ENCODE measurements at regions not wholly inside any gene's neighbourhood (a gene's known extent, or its start where the extent isn't known, plus 50 kb on each side); places are given as distances from the start of the nearest gene placed in this dataset.

DNA sequence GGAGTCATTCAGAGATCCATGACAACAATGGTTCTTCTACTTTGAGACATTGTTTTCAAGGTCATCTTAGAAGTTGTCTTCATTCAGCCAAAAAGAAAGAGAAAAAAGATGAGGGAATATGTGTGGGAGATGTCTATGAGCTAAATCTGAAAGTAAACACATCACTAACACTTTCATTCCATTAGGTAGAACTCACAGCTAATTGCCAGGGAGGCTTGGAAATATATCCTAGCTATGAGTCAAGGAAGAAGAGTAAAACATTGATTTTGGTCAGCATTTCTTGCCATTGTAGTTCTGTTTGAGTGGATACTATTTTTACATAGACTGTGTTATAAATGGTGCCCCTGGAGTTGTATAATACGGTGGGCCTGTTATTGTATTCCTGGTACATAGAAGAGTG, 316.4 kb upstream of the MYOCD start:
- H3K9me3 ChIP-seq (ENCODE audit: control insufficient read depth, low read depth, low read length) = no peaks in the 10 kb centered on the region
- DNase-seq (ENCODE audit: low read depth, low spot score) (no peak), FAIRE-seq (no peak)
- H3K4me1 ChIP-seq (ENCODE audit: control insufficient read depth, extremely low read depth, insufficient read depth, low read length) = no peaks in the 10 kb centered on the region
- H3K9ac ChIP-seq (ENCODE audit: control insufficient read depth, extremely low read depth, insufficient read depth, low read length) = no peak overlapping the region
- dilution Hi-C loops (cut with MboI; ENCODE audit: extremely low pct_ligation_motif_present, low sequenced_read_pairs) = no loop called here
- H3K4me2 ChIP-seq (ENCODE audit: control insufficient read depth, extremely low read depth, insufficient read depth, low read depth, low read length) = no peak overlapping the region
- no peak overlapping the region for H3K27ac ChIP-seq (ENCODE audit: control insufficient read depth, insufficient read depth, low read length)
- H3K79me2 ChIP-seq (ENCODE audit: control insufficient read depth, insufficient read depth, low read length) = no peaks in the 10 kb centered on the region
- H2AFZ ChIP-seq (ENCODE audit: control insufficient read depth, low read length) = no peak overlapping the region
- no peaks in the 10 kb centered on the region for H3K27me3 ChIP-seq (ENCODE audit: control insufficient read depth, extremely low read depth, insufficient read depth, low read length)
- no peaks in the 10 kb centered on the region for H3K9me1 ChIP-seq (ENCODE audit: control insufficient read depth, extremely low read depth, insufficient read depth, low read length)
- TF ChIP-seq, protein P1, sequence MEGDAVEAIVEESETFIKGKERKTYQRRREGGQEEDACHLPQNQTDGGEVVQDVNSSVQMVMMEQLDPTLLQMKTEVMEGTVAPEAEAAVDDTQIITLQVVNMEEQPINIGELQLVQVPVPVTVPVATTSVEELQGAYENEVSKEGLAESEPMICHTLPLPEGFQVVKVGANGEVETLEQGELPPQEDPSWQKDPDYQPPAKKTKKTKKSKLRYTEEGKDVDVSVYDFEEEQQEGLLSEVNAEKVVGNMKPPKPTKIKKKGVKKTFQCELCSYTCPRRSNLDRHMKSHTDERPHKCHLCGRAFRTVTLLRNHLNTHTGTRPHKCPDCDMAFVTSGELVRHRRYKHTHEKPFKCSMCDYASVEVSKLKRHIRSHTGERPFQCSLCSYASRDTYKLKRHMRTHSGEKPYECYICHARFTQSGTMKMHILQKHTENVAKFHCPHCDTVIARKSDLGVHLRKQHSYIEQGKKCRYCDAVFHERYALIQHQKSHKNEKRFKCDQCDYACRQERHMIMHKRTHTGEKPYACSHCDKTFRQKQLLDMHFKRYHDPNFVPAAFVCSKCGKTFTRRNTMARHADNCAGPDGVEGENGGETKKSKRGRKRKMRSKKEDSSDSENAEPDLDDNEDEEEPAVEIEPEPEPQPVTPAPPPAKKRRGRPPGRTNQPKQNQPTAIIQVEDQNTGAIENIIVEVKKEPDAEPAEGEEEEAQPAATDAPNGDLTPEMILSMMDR (optimal IDR thresholded peaks at IDR 0.05 in 1 of 3, IDR thresholded peaks at IDR 0.05 in 1 of 3, conservative IDR thresholded peaks at IDR 0.05 in 1 of 3; ENCODE audit: extremely low read depth in 1 of 3, insufficient read depth in 2 of 3, low read length in 3 of 3) = no peak
- no peak for TF ChIP-seq EZH2 (IDR thresholded peaks at IDR 0.05; ENCODE audit: low read length)
- no peaks in the 10 kb centered on the region for H4K20me1 ChIP-seq (ENCODE audit: control insufficient read depth, extremely low read depth, insufficient read depth, low read length)
- no peak overlapping the region for H3K4me3 ChIP-seq (ENCODE audit: control insufficient read depth in 2 of 3, extremely low read depth in 1 of 3, insufficient read depth in 2 of 3, low read depth in 1 of 3, low read length in 3 of 3)
- no peaks in the 10 kb centered on the region for H3K36me3 ChIP-seq (ENCODE audit: control insufficient read depth in 2 of 2, extremely low read depth in 1 of 2, insufficient read depth in 2 of 2, low read length in 2 of 2)

DNA sequence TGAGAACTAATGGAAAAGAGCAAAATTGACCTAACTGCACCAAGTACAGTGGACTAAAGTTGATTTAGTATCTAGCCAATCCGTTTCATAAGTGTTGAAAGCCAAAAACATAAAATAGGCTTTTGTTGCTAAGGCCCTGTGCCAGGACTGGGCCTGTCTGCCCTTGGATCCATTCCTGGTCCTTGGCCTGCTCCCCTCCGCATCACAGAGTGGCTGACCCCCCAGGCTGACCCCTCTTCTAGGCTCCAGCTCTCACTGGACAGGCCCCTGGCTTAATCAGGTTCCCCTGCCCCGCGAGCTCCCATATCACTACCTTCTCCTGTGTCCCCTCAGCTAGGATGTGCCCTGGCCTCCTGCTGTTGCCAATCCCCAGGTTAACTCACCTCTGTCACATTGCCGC, 313.6 kb upstream of the MYOCD start:
- dilution Hi-C loops (cut with MboI; ENCODE audit: extremely low pct_ligation_motif_present, low sequenced_read_pairs) = no loop called here
- no peaks in the 10 kb centered on the region for H4K20me1 ChIP-seq (ENCODE audit: control insufficient read depth, extremely low read depth, insufficient read depth, low read length)
- H3K4me1 ChIP-seq (ENCODE audit: control insufficient read depth, extremely low read depth, insufficient read depth, low read length) = no peaks in the 10 kb centered on the region
- H3K9ac ChIP-seq (ENCODE audit: control insufficient read depth, extremely low read depth, insufficient read depth, low read length) = no peak overlapping the region
- no peak for DNase-seq (ENCODE audit: low read depth, low spot score)
- H3K27ac ChIP-seq (ENCODE audit: control insufficient read depth, insufficient read depth, low read length) = no peak overlapping the region
- no peaks in the 10 kb centered on the region for H3K79me2 ChIP-seq (ENCODE audit: control insufficient read depth, insufficient read depth, low read length)
- no peaks in the 10 kb centered on the region for H3K27me3 ChIP-seq (ENCODE audit: control insufficient read depth, extremely low read depth, insufficient read depth, low read length)
- no peak overlapping the region for H2AFZ ChIP-seq (ENCODE audit: control insufficient read depth, low read length)
- H3K4me3 ChIP-seq (ENCODE audit: control insufficient read depth in 2 of 3, extremely low read depth in 1 of 3, insufficient read depth in 2 of 3, low read depth in 1 of 3, low read length in 3 of 3) = no peak overlapping the region
- no peak overlapping the region for H3K4me2 ChIP-seq (ENCODE audit: control insufficient read depth, extremely low read depth, insufficient read depth, low read depth, low read length)
- no peaks in the 10 kb centered on the region for H3K9me1 ChIP-seq (ENCODE audit: control insufficient read depth, extremely low read depth, insufficient read depth, low read length)
- no peaks in the 10 kb centered on the region for H3K9me3 ChIP-seq (ENCODE audit: control insufficient read depth, low read depth, low read length)
- no peaks in the 10 kb centered on the region for H3K36me3 ChIP-seq (ENCODE audit: control insufficient read depth in 2 of 2, extremely low read depth in 1 of 2, insufficient read depth in 2 of 2, low read length in 2 of 2)
- TF ChIP-seq, protein P1 (optimal IDR thresholded peaks at IDR 0.05 in 1 of 3, IDR thresholded peaks at IDR 0.05 in 1 of 3, conservative IDR thresholded peaks at IDR 0.05 in 1 of 3; ENCODE audit: extremely low read depth in 1 of 3, insufficient read depth in 2 of 3, low read length in 3 of 3) = no peak
- no peak for TF ChIP-seq EZH2 (IDR thresholded peaks at IDR 0.05; ENCODE audit: low read length)
- no peak for FAIRE-seq
